ENCODE measurements at regions not wholly inside any gene's neighbourhood (a gene's known extent, or its start where the extent isn't known, plus 50 kb on each side); places are given as distances from the start of the nearest gene placed in this dataset.

- TF ChIP-seq CTCF (IDR thresholded peaks at IDR 0.05; ENCODE audit: poor library complexity) = no peak
- no peak for TF ChIP-seq EZH2 (IDR thresholded peaks at IDR 0.05; ENCODE audit: borderline replicate concordance)
- no peak for TF ChIP-seq EZH2phosphoT487 (IDR thresholded peaks at IDR 0.05; ENCODE audit: low read depth, severe bottlenecking, unreplicated experiment)
Observed at GRCh38 chr15:35141743-35142471, 56.8 kb upstream of the NANOGP8 start.
